HG03354 (cell line): ENCODE measurements at regions not wholly inside any gene's neighbourhood (a gene's known extent, or its start where the extent isn't known, plus 50 kb on each side); places are given as distances from the start of the nearest gene placed in this dataset.
"Not testable (repeated sequence)": the region's sequence is repeated elsewhere in the genome, so short reads cannot be mapped to it uniquely, and the experiment has no call there.

Source experiments
- ATAC-seq: cut with Tn5 transposase; IDR thresholded peaks from one replicate; pipeline ENCODE4 v1.9.1; 2021; ENCODE audit warnings: mild to moderate bottlenecking; ENCODE audit not compliant: unreplicated experiment, poor library complexity, severe bottlenecking

- ATAC-seq = no peak
Measured at GRCh38 chr21:18549214-18549905, 145.8 kb upstream of the TMPRSS15 start.

GRCh38 chr21:18550361-18550760 is 146.8 kb upstream of the TMPRSS15 start:
- ATAC-seq = no peak

- ATAC-seq = no peak
Measured at GRCh38 chr21:18553786-18554185, 150.2 kb upstream of the TMPRSS15 start.

- not testable (repeated sequence) for ATAC-seq
Measured at GRCh38 chr21:18567770-18568169, 164.2 kb upstream of the TMPRSS15 start.

- no peak for ATAC-seq
Measured at GRCh38 chr21:18588001-18588662, 184.5 kb upstream of the TMPRSS15 start.

- no peak for ATAC-seq
Measured at GRCh38 chr21:18601146-18601545, 197.6 kb upstream of the TMPRSS15 start.

- no peak for ATAC-seq
Measured at GRCh38 chr21:18602711-18603110, 199.1 kb upstream of the TMPRSS15 start.

- no peak for ATAC-seq
Measured at GRCh38 chr21:18603261-18603660, 199.7 kb upstream of the TMPRSS15 start.

- no peak for ATAC-seq
Measured at GRCh38 chr21:18603980-18604379, 200.4 kb upstream of the TMPRSS15 start.

- ATAC-seq = no peak
Measured at GRCh38 chr21:18608226-18608625, 204.6 kb upstream of the TMPRSS15 start.

- no peak for ATAC-seq
Measured at GRCh38 chr21:18614303-18614702, 210.7 kb upstream of the TMPRSS15 start.

- ATAC-seq = no peak
Measured at GRCh38 chr21:18617291-18617690, 213.7 kb upstream of the TMPRSS15 start.

- ATAC-seq = no peak
Measured at GRCh38 chr21:18620436-18620835, 216.9 kb upstream of the TMPRSS15 start.

GRCh38 chr21:18622383-18622782 is 218.8 kb upstream of the TMPRSS15 start:
- no peak for ATAC-seq

GRCh38 chr21:18630446-18630845 is 226.9 kb upstream of the TMPRSS15 start:
- no peak for ATAC-seq

GRCh38 chr21:18636897-18637296 is 233.3 kb upstream of the TMPRSS15 start:
- ATAC-seq = no peak

- ATAC-seq = peak; percentile 78
Measured at GRCh38 chr21:18646116-18646515, 242.5 kb upstream of the TMPRSS15 start.

- ATAC-seq = no peak
Measured at GRCh38 chr21:18655931-18656330, 252.3 kb upstream of the TMPRSS15 start.

- ATAC-seq = no peak
Measured at GRCh38 chr21:18661842-18662241, 258.3 kb upstream of the TMPRSS15 start.

- ATAC-seq = no peak
Measured at GRCh38 chr21:18663663-18664062, 260.1 kb upstream of the TMPRSS15 start.

- no peak for ATAC-seq
Measured at GRCh38 chr21:18666725-18667124, 263.1 kb upstream of the TMPRSS15 start.
